Kasumi-1 (cell line): ENCODE measurements at regions not wholly inside any gene's neighbourhood (a gene's known extent, or its start where the extent isn't known, plus 50 kb on each side); places are given as distances from the start of the nearest gene placed in this dataset.

Experiments used
- DNase-seq, 2 experiments: peaks; one replicate each; lab custom pipeline; 2025; lab: John Stamatoyannopoulos, UW

DNA sequence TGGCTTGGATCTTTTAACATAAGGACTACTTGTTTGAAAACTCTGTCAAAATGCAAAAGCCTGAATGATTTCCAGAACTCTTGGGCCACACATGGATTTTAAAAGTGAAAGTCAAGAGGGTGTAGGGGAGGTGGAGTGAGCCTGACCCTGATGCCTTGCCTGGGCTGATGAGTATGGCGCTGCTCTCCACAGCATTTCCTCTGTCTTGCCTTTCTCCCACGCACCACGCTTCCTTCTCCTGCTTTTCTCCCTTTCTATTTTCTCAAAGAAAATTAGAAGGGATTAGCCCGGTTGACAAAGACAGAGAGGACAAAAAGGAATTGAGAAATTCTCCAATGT is 207.0 kb upstream of the CCDC68 start:
- no peak for DNase-seq

DNA sequence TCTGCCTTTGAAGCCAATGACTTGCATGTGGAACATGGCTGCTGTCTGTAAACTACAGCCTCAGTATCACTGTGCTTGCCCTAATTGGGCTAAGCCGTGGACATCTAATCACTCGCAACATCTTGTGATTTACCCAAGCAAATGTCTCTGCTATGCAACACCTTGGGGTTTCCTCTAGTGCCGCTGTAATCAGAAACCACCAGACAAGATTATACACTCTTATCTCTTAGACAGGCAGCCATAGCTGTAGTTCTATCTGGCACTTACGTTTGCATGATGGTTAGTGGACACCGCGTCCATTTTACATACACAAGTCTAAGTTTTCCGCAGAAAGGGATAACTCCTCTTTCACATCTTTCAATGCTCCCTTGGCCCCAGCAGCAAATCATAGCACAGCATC is 204.3 kb upstream of the CCDC68 start:
- DNase-seq: no peak

DNA sequence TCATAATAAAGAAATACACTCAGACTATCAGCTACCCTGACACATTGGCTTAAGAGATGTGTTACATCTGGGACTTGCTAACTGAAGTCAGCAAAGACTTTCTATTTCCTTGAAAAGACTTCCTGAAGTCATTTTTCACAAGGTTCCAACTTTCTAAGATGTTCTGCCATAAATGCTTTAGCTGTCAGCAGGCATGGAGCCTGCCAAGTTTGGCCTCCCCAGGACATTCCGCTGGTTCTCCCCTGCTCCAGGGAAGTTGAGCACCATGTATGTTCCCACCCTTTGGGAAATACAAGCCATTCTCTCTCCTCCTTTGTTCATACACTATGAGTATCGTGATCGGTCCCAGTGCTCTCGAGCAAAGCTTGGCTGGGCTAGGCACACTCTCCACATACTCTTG is 202.7 kb upstream of the CCDC68 start:
- DNase-seq: no peak

DNA sequence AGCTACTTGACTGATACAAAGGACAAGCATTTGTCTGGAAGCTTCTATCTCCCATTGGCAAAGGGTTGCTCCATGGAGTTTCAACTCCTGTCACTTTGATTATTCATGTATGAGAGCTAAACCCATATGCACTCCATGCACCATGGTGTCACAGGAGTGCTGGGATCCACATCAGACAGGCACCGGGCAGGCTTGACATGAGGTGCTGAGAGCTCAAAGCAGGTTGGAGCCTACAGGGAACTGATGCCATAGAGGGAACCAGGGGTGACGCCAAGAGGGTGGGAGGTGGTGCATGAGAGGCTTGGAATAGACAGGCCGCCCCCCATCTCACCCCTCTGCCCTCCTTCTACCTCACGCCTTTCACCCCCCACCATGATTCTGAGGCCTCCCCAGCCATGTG is 199.8 kb upstream of the CCDC68 start:
- no peak for DNase-seq

DNA sequence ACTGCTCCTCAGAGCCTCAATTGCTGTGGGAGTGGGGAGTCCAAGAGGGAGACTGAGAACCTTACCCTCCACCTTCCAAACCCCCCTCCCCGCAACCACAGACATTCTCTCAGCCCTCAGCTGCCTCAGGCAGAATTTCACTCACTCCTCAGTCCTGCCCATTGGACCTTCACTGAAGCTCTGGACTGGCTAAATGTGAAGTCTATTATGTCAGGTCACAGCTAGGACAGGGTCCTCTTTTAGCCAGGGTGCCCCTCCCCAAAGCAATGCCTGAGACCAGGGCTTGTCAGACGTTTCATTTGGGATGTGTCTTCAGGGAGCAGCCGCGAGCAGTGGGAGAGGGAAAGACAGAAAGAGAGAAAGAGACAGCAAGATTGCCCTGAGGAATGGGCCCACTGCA is 199.3 kb upstream of the CCDC68 start:
- no peak for DNase-seq

DNA sequence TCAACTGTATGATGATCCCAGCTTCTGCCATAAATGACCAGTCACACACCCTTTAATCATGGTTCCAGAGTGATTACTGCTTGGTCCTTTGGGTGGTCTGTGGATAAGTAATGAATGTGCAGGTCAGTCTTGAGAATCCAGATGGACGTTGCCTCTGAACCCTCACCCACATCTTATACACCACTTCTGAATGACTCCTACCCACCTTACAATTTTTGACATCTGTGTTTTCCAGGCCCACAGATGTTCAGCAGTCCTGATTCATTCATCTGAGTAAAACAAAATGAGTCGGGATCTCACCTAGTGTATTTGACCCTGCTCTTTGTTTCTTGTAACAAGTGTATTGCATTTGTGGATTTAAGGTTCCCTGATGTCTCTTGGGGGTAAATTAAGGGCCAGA is 194.1 kb upstream of the CCDC68 start:
- no peak for DNase-seq

DNA sequence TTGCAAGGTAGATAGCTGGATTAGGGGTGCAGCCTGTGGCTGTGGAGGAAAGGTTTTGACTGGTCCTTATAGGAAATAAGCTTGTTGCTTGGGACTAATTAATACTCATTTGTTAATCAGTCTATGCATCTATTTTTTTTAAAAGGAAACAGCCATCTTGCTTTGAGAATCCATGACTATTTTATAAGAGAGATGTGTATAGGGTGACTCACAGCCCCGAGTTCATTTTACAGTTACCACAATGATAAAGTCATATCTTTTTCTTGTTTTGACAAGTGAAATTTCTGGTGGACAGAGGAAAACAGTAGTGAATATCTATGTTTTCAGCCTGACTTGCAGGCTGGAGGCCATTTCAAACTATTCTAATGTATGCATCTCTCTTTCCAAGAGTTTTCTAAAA is 193.5 kb upstream of the CCDC68 start:
- no peak for DNase-seq

DNA sequence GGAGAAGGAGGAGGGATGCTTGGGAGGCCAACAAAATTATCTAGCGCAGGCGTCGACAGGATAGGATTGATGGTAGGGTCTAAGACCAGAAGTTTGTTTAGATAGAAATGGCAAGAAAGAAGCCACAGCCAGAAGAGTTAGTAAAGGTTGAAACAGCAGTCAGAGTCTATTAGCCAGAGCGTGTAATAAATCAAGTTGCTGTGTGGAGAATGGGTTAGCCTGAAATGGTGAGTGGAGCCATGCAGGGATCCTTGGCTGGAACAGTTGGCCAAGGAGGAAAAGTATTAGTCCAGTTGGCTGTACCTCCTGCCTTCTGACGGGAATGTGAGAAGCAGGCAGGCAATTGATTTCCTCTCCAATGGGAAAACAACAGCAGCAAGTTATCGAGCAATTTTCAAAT is 190.7 kb upstream of the CCDC68 start:
- no peak for DNase-seq

DNA sequence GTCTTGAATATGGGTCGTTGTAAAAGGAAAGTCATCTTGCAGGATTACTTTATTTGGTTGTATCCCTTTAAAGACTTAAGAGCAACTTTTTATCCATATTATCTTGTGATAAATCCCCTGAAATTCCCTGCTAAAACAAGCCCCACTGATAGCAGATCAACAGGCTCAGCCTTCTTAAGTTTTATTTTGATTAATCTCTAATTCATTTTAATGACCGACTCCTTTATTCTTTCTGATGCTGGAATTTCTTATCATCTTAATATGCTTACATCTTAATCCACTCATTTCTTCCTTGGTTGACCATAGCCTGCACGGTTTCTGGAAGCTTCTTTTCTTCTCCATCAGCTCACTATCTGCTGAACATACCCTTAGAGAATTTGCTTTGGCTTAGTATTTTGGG is 188.5 kb upstream of the CCDC68 start:
- no peak for DNase-seq

DNA sequence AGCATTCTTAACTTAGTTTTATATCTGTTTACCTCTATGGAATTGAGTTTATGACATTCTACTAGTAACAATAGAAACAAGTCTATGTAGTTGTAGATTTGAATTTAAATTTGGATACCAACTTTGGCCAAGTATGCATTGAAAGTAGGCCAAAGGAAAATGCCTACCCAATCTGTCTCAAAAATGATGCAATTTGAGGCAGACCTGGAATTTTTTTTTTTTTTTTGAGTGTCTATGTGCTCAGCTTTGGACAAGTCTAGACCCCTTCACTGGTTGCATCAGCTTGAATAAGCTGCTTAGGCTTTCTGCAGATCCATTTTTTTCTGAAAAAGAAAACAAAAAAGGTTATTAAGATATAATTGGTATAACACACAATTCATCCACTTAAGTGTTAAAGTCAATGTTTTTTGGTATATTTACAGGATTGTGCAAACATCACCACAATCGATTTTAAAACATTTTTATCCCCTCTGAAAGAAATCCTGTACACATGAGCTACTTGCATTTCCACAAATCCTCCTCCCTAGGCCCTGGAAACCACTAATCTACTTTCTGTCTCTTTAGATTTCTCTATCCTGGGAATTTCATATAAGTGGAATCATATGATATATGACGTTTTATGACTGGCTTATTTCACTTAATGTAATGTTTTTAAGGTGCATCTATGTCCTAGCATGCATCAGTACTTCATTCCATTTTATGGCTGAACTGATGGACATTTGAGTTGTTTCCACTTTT is 185.1 kb upstream of the CCDC68 start:
- DNase-seq: no peak

DNA sequence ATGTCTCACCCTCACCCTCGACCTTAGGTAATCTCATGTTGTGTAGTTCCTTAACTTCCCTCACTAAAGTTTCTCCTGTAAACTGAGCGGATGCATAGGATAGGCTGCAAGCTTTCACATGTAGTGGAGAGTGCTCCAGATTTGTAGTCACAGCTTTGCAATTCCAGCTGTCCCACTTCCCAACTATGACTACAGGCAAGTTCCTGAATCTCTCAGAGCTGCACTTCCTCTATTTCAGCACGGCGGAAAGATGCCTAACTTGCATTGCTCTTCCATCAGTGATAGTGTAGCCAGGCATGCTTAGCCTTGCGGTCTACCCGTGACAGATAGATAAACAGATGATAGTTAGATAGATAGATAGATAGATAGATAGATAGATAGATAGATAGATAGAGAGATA is 183.1 kb upstream of the CCDC68 start:
- DNase-seq: no peak

DNA sequence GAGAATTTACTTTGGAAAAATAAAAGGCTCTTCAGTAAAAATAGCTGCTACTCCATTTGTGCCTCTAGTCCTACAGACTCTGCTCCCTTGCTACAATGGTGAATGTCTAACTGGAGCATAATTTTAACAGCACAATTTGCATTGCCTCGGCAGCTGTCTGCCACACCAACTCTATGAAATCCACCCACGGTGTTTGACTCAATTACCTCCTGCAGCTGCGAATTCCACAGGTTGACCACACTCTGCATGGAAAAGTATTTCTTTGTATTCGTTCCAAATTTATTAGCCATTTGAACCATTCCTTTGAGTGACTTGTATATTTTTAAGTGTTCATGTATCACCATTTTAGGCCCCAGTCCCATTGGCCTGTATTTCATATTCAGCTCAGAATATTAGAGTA is 182.1 kb upstream of the CCDC68 start:
- DNase-seq: no peak

DNA sequence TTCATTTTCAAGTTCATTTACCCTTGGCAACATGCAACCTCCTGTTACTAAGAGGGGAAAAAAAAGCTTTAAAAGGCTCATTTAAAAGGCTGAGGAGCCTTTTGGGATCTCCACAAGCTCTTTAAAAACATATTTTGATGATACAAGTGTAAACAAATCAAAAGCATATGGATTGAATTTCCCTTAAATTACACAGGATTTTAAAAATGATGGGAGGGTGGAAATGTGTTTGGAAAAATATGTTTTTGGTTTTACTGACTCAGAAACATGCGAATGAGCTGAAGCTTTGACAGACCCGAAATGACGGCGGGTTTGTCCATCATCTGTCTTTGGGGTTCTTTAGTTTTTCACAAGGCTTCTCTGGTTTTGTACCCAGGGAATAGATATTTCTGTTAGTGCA is 180.6 kb upstream of the CCDC68 start:
- DNase-seq: no peak

DNA sequence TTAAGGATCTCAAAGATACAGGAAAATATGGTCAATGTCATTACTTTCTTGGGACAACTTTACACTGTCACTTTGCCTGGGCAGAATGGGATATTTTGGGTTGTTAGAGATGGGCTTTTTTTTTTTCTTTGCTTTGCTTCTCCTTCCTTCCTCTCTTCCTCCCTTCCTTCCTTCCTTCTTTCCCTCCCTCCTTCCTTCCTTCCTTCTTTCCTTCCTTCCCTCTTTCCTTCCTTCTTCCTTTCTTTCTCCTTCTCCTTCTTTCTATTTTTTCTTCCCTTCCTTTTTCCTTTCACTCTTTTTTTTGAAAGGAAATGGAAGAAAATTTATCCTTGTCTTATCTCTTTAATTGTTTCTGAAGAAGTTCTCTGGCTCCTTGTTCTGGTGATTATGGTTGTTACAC is 180.0 kb upstream of the CCDC68 start:
- no peak for DNase-seq

DNA sequence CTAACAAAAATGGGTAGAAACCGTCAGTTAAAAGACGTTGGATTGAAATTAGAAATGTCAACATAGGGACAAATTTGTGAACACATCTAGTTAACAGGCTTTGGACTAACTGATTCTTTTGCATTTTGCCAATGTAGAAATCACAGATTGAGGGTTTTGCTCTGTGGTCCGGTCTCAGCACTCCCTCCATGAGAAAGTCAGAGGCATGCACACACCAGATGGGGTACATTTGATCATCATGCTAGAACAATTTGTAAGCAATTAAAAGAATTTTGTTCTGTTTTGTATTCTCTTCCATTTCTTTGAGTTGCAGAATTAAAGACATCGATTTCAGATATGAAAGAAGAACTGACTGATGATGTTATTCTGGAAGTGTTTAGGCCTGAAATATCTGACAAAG is 179.1 kb upstream of the CCDC68 start:
- no peak for DNase-seq

DNA sequence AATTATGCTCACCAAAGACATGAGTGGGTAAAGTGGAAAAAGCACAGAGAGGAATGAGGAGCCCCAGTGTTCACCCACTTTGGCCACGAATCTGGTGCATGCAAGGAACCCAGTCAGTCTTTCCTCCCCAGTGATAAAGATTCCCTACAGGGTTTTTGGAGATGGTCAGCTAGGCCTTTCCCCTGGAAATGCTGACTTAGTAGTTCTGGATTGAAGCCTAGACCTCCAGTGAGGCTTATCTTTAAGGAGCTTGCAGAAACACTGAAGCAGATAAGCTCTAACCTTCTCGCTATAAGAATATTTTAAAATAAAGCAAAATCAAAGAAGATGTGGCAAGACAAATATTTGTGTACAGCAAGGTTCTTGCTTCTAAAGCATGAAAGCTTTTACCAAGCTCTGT is 178.3 kb upstream of the CCDC68 start:
- DNase-seq: no peak

DNA sequence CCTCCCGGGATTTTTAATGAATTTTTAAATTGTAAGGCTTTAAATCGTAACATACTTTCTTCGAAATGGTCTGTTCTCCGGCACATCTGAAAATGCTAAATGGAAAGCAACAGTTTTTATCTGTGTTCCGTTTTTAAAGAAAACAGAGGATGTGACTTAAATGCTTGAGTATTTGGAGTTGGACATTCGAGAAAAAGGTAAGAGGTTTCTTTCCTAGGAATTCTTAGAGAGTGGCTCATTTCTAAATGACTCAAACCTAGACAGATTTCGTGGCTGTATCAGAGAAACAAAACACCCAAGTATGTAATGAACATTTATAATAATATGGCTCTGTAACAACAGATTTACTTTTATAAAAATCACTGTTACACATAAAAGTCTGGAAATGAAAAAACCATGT is 177.6 kb upstream of the CCDC68 start:
- no peak for DNase-seq

DNA sequence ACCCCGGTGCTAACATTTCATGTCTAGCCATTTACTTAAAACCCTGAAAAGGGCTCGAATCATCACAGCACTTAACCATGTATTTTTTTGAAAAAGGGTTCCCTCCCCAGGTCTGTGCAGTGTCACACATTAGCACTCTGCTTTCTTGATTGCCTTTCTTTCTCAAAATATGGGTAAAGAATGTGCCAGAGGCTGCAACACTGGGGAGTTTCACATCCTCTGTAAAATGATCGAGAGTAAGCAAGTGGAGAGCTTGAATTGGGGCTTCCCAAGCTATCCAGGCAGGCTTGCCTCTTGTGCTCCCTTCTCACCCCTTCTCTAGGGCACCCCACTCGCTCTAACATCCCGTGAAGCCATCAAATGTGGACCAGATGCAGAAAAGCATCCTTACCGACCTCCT is 177.0 kb upstream of the CCDC68 start:
- no peak for DNase-seq

DNA sequence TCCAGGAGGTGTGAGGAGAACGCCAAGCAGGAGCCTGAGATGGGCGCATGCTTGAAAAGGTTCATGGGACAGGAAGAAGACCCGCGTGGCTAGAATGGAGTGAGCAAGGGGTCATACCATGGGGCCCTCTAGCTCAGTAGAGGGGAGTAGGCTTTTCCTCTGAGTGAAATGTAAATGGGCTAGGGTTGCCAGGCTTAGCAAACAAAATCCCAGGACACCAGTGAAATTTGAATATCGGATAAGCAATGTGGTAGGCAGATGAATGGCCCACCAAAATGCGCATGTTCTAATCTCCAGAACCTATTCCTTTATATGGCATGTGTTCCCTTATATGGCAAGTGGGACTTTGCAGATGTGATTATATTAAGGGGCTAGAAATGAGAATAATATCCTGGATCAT is 174.1 kb upstream of the CCDC68 start:
- no peak for DNase-seq

DNA sequence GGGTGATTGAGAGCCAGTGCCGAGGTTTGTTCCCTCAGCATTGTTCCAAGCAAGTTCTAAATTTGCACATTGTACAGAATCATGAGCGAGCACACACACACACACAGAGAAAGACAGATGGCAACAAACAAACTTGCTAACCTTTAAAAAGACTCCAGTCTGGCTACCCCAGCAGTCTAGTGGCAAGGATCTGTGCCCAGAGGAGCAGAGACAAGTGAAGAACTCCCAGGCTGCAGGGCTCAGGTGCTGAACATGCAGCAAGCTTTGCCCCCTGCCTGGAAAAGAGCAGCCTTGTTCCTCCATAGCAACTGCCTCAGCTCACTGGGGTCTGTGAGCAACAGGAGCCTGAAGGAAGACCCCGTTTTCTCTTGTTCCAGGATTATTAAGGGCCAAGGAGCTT is 169.2 kb upstream of the CCDC68 start:
- no peak for DNase-seq

DNA sequence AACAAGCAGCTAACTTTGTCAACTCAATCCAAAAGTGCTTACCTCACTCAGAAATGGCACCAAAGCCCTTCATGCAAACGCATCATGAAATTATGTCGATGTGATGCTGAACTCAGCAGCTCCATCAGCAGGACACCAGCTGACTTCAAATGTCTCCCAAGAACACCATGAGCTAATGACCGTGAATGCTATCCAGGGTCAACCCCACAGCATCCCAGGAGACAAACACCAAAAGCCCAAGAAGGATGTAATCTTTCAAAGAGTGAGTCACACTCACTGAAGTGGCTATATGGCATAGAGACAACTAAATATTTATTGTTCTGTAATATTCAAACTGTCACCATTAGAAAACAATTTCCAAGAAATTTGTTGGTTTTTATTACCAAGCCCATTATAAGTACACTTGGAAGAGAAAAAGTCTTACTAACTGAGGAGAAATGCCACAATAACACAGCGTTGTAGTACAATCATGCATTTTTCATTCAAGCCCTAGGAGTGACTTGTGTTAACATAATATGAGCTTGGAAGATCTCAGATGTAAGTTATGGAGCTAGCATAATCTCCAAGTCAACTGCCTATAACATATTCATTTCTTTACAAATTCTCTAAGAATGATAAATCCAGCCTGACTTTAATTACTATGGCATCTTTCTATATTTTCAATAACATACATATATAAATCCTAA is 165.0 kb upstream of the CCDC68 start:
- DNase-seq: no peak

DNA sequence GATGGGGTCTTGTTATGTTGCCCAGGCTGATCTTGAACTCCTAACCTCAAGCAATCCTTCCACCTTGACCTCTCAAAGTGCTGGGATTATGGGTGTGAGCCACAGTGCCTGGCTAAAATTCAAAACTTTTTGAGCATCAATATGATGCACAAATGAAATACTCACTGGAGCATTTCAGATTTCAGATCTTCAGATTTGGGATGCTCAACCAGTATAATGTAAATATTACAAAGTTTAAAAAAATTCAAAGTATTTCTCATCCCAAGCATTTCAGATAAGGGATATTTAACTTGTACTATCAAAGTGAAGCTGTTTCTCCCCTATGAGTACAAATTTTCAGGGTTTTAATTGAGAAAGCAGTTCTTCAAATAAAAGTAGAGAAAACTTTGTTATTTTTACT is 164.1 kb upstream of the CCDC68 start:
- DNase-seq: no peak

DNA sequence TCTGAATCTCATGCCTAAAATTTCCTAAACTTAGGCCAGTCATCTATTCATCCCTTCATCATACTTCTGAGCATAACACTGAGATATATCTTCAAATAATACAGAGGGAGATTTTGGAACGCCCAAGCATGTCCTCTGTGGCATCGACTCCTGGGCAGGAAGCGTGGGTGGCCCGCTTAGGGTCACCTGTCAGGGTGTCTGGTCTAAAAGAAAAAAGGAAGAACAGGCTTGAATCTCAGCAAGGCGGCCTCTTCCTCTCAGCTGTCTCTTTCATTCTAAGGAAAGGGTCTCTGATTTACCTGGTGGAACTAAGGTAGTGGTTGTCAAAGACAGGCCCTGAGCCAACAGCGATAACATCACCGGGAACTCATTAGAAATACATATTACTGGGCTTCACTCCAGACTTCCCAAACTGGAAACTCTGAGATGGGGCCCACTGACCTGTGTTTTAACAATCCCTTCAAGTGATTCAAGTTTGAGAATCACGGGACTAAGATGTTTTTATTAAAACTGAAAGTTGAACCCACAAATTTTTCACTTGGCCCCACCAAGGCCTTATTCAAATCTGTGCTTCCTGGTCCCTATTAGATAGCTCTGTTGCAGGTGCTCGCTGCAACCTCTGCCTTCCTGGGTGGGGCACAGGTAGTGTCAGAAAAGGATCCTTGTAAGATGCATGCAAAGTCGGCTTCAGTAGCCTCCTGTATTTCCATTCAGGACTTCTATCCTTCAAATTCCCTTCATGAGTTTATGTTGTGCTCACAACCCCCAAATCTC is 162.3 kb upstream of the CCDC68 start:
- DNase-seq: no peak
